AG04449 (cell line): ENCODE measurements at regions not wholly inside any gene's neighbourhood (a gene's known extent, or its start where the extent isn't known, plus 50 kb on each side); places are given as distances from the start of the nearest gene placed in this dataset.

ENCODE experiments used
- CTCF ChIA-PET: fragments of 350-600 bp; formaldehyde crosslinking; extraction: SDS; loops from one replicate; lab custom pipeline; 2021; ENCODE audit warnings: antibody characterized with exemption; lab: Yijun Ruan, JAX
- POLR2A ChIA-PET: fragments of 400-600, 350-600 bp; formaldehyde crosslinking; extraction: SDS; loops from one replicate; lab custom pipeline; 2020; ENCODE audit warnings: antibody characterized with exemption, inconsistent platforms; lab: Yijun Ruan, JAX
- DNase-seq: peaks from one replicate; pipeline ENCODE4 v3.0.0-alpha.2; 2010; ENCODE audit warnings: low read depth, low spot score
- H3K4me3 ChIP-seq: 2 replicates; pipeline ENCODE4 v1.5.1; 2011; ENCODE audit warnings: low read depth, mild to moderate bottlenecking, control low read depth, low read length
- TF ChIP-seq, protein P1 (sequence below): IDR thresholded peaks from one replicate; pipeline ENCODE4 v1.5.1; 2011; ENCODE audit warnings: mild to moderate bottlenecking, moderate library complexity, low read length, control low read depth, inconsistent platforms; ENCODE audit not compliant: insufficient read depth; ENCODE audit errors: missing control alignments

DNA sequence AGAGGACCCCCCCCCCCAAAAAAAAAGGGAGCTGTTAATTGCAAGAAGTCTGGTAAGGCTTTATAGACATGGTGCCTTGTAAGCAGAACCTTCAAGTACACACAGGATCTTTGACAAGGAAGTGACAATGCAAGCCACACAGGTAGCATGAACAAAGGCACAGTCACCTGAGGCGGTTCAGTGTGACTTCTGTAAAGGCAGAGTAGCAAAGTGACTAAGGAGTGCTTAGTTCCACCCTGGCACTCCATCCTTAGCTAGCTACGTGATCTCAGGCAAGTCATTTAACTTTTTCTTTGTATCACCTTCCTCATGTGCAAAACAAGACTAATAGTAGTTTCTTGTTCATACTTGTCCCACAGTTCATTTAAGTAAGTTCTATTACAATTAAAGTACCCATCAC is 282.0 kb downstream of the PRELID2 start:
- H3K4me3 ChIP-seq, result no peak overlapping the region
- ChIA-PET CTCF (no interaction called here), POLR2A (no interaction called here)
- DNase-seq, result no peak
- TF ChIP-seq, protein P1, sequence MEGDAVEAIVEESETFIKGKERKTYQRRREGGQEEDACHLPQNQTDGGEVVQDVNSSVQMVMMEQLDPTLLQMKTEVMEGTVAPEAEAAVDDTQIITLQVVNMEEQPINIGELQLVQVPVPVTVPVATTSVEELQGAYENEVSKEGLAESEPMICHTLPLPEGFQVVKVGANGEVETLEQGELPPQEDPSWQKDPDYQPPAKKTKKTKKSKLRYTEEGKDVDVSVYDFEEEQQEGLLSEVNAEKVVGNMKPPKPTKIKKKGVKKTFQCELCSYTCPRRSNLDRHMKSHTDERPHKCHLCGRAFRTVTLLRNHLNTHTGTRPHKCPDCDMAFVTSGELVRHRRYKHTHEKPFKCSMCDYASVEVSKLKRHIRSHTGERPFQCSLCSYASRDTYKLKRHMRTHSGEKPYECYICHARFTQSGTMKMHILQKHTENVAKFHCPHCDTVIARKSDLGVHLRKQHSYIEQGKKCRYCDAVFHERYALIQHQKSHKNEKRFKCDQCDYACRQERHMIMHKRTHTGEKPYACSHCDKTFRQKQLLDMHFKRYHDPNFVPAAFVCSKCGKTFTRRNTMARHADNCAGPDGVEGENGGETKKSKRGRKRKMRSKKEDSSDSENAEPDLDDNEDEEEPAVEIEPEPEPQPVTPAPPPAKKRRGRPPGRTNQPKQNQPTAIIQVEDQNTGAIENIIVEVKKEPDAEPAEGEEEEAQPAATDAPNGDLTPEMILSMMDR, result no peak

DNA sequence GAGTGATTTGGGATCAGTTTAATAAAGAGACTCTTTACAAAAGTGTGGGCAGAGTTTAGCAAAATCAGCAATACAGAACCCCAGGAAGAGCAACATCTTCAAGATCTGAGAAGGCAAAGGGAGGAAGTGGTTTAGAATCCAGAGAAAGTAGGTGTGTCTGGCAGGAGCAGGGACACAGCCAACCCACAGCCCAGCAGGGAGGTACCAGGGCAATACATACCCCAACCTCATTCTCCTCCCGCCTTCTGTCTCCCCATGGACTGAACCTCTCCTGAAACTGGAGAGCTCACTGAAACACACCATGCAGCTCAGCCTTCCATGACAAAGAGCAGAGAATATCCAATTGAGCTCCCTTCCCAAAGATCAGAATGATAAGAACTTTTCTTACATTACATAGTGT is 283.4 kb downstream of the PRELID2 start:
- H3K4me3 ChIP-seq, result no peak overlapping the region
- CTCF ChIA-PET, result no interaction called here
- POLR2A ChIA-PET, result no interaction called here
- no peak for DNase-seq
- TF ChIP-seq, protein P1, result no peak

DNA sequence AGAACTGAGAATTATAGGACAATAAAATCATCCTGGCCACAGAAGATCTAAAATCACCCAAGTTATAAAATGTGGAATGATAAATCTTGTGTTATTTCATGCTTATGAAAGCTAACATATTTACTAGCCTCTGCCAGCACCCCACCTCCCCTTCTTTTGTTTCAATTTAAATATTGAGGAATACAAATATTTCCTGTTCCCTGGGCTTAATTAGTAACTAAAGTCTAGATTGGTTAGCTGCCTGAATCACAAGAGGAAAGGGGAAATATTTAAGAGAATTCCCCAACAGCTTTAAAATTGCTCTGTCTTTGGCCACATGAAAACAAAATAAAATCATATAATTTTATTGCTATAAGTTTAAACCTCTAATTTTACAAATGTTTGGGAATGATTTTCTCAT is 287.0 kb downstream of the PRELID2 start:
- no peak for DNase-seq
- POLR2A ChIA-PET, result no interaction called here
- no peak overlapping the region for H3K4me3 ChIP-seq
- TF ChIP-seq, protein P1, result no peak
- CTCF ChIA-PET, result no interaction called here

DNA sequence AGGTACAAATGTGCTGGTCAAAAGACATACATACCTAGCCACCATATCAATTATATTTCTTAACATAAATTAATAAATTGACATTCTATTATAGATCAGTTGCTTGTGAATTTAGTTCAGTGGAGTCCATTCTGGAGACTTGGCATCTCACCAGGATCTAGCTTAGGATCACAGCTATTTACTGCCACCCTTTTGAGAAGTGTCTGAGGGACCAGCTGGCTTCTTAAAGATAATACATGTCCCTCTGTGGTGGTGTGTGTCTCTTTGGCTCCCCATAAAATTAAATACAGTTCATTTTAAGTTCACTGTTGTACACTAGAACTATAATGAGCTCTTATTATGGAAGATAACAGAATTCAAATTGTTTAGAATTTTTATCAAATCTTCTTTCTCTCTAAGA is 290.7 kb downstream of the PRELID2 start:
- no peak overlapping the region for H3K4me3 ChIP-seq
- DNase-seq, result no peak
- CTCF ChIA-PET, result no interaction called here
- POLR2A ChIA-PET, result no interaction called here
- TF ChIP-seq, protein P1, result no peak

DNA sequence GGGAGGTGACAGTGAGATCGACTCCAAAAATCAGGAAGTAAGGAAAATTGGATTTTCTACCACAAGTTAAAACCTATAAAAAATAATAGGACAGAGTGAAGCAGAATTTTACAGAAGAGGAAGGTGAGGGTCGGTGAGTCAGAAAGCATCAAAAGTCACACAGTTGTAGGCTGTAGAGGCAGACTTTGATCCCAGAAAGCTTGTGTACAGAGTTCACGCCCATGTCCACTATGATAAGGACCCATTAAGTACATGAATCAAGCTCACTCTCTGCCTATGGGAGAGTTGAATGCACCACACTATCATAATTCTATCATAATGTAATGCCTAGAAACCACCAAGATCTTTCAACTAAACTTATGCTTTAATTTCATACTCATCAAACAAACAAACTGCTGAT is 291.2 kb downstream of the PRELID2 start:
- POLR2A ChIA-PET, result no interaction called here
- no peak for DNase-seq
- no peak overlapping the region for H3K4me3 ChIP-seq
- TF ChIP-seq, protein P1, result no peak
- CTCF ChIA-PET, result no interaction called here

DNA sequence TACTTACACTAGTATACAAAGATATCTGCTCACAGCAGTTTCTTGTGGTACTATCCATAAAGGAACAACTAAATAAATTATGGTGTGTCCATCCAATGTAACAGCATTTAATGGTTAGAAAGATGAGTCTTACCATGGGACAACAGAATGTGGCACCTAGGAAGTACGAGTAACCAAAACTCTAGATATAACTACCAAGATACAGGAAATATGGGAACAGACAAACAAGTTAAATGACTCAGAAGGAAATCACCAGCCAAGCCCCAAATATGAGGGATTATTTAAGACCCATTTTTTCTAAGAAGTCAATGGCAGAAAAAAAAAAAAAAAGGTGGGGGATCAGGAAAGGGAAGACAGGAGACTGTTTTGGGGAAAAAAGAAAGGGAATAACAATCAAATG is 294.8 kb downstream of the PRELID2 start:
- H3K4me3 ChIP-seq, result no peak overlapping the region
- CTCF ChIA-PET, result no interaction called here
- DNase-seq, result no peak
- POLR2A ChIA-PET, result no interaction called here
- TF ChIP-seq, protein P1, result no peak

DNA sequence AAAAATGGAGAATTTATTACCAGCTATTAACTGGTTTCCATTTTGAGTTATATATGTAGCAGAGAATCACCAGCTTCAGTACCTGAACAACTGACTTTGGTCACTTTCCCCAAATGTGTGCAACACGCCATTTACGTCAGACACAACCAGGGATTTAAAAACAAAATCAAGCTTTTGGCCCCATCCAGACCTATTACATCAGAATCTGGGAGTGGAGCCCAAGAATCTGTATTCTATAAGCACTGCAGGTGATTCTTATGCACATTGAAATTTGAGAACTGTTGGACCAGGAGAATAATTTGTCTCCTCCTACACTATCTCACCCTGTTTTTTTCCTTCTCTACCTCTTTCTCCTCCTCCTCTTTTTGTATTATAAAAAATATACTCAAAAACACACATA is 295.9 kb downstream of the PRELID2 start:
- H3K4me3 ChIP-seq, result no peak overlapping the region
- CTCF ChIA-PET, result no interaction called here
- no peak for DNase-seq
- TF ChIP-seq, protein P1, result no peak
- POLR2A ChIA-PET, result no interaction called here
